Osteoblast (primary cell): ENCODE measurements at regions not wholly inside any gene's neighbourhood (a gene's known extent, or its start where the extent isn't known, plus 50 kb on each side); places are given as distances from the start of the nearest gene placed in this dataset.
A peak's percentile ranks its signal among the peaks of the same experiment; 100 is the strongest.

Experiments
- DNase-seq: peaks from one replicate; pipeline ENCODE4 v3.0.0; 2011; ENCODE audit warnings: low spot score, mixed read lengths; ENCODE audit not compliant: insufficient read length; ENCODE audit errors: missing footprints
- H2AFZ ChIP-seq: 2 replicates; pipeline ENCODE4 v1.6.0; 2011; ENCODE audit warnings: mild to moderate bottlenecking, low read length
- H3K27ac ChIP-seq: 2 replicates; pipeline ENCODE4 v1.5.1; 2011; ENCODE audit warnings: mild to moderate bottlenecking, low read depth, low read length, moderate library complexity
- H3K27me3 ChIP-seq: 2 replicates; pipeline ENCODE4 v1.6.0; 2012; ENCODE audit warnings: mild to moderate bottlenecking, control low read depth, inconsistent platforms, low read length, moderate library complexity; ENCODE audit not compliant: insufficient read depth
- H3K36me3 ChIP-seq: 2 replicates; pipeline ENCODE4 v1.5.1; 2011; ENCODE audit warnings: mild to moderate bottlenecking, low read length, control low read depth, moderate library complexity; ENCODE audit not compliant: insufficient read depth
- H3K4me1 ChIP-seq: 2 replicates; pipeline ENCODE4 v1.5.1; 2011; ENCODE audit warnings: mild to moderate bottlenecking, low read length, control low read depth, moderate library complexity; ENCODE audit not compliant: insufficient read depth
- H3K4me2 ChIP-seq: 2 replicates; pipeline ENCODE4 v1.6.0; 2011; ENCODE audit warnings: mild to moderate bottlenecking, low read length; ENCODE audit not compliant: insufficient read depth
- H3K4me3 ChIP-seq: fragments of 200-600 bp; sonication (generic); 3 replicates; pipeline ENCODE4 v1.5.1; 2012; ENCODE audit warnings: mild to moderate bottlenecking, low read length, inconsistent platforms; ENCODE audit not compliant: insufficient read depth
- H3K79me2 ChIP-seq: 2 replicates; pipeline ENCODE4 v1.6.0; 2012; ENCODE audit warnings: mild to moderate bottlenecking, low read length, control low read depth, inconsistent platforms; ENCODE audit not compliant: insufficient read depth
- H3K9me3 ChIP-seq: 2 replicates; pipeline ENCODE4 v1.5.1; 2011; ENCODE audit warnings: low read depth, low read length, control low read depth
- H4K20me1 ChIP-seq: 2 replicates; pipeline ENCODE4 v1.6.0; 2012; ENCODE audit warnings: mild to moderate bottlenecking, low read length, control low read depth; ENCODE audit not compliant: insufficient read depth
- TF ChIP-seq, protein P1 (sequence below): IDR thresholded peaks from 2 replicates; pipeline ENCODE4 v1.5.1; 2011; ENCODE audit warnings: mild to moderate bottlenecking, low read depth, low read length, moderate library complexity; ENCODE audit errors: extremely low read depth

DNA sequence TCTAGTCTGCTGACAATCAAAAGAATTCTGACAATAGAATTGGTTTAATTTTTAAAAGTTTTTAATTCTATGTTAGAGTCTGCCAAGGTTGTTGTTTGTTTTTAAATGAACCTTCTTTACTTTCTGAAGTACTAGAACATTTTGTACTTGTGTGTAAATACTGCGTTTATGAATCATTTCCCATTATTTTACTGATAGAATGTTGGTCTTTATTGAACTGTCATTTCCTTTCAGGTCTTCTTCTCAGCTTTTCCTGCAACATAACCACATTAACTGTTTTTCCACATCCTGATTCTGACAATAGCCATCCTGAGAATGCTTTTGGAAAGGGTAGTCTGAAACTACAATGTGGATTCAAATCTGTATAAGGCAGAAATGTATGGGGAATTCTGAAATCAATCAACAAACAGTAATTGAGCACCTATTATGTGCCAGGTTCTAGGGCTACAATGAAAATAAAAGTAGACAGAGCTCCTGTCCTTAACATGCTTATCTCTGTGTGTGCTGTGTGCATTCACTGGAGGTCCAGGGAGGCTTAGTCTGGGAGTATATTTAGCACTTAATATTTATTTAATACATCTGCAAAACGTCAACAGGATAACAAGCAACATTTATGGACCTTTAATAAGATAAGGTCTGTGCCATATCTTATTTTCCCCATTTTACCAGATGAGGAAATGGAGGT lies 73.1 kb upstream of the SLC38A2 start:
- Histone ChIP-seq H2AFZ (no peak overlapping the region), H3K27me3 (no peaks in the 10 kb centered on the region), H3K4me1 (peaks cover 24% of the 10 kb centered on the region), H3K36me3 (no peaks in the 10 kb centered on the region), H3K27ac (no peak overlapping the region), H4K20me1 (no peaks in the 10 kb centered on the region), H3K4me3 (no peak overlapping the region), H3K4me2 (no peak overlapping the region), H3K79me2 (no peaks in the 10 kb centered on the region), H3K9me3 (no peaks in the 10 kb centered on the region)
- TF ChIP-seq, protein P1, sequence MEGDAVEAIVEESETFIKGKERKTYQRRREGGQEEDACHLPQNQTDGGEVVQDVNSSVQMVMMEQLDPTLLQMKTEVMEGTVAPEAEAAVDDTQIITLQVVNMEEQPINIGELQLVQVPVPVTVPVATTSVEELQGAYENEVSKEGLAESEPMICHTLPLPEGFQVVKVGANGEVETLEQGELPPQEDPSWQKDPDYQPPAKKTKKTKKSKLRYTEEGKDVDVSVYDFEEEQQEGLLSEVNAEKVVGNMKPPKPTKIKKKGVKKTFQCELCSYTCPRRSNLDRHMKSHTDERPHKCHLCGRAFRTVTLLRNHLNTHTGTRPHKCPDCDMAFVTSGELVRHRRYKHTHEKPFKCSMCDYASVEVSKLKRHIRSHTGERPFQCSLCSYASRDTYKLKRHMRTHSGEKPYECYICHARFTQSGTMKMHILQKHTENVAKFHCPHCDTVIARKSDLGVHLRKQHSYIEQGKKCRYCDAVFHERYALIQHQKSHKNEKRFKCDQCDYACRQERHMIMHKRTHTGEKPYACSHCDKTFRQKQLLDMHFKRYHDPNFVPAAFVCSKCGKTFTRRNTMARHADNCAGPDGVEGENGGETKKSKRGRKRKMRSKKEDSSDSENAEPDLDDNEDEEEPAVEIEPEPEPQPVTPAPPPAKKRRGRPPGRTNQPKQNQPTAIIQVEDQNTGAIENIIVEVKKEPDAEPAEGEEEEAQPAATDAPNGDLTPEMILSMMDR, result no peak
- DNase-seq, result no peak

DNA sequence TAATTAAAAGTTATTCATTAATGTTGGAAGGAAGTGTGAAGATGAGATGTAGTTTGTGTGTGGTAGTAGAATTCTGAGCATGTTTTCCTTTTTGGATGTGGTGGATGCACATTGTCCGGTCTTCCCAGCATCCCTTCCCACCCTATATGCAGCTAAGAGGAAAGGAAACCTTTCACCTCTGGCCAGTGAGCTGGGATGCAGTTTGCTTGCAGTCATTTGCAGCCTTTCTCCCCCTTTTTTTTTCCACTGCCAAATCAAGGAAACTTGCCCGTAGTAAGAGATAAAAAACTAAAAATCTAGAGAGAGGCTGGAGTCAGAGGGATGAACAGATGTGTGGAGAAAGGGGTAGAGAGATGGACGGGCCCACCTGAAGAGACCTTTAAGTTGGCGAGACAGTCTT lies 72.5 kb upstream of the SLC38A2 start:
- H3K9me3 ChIP-seq, result no peaks in the 10 kb centered on the region
- no peaks in the 10 kb centered on the region for H3K36me3 ChIP-seq
- TF ChIP-seq, protein P1, result no peak
- DNase-seq, result no peak
- H3K4me1 ChIP-seq, result peaks cover 18% of the 10 kb centered on the region
- no peaks in the 10 kb centered on the region for H3K27me3 ChIP-seq
- no peak overlapping the region for H3K4me2 ChIP-seq
- no peaks in the 10 kb centered on the region for H4K20me1 ChIP-seq
- no peak overlapping the region for H3K4me3 ChIP-seq
- H3K79me2 ChIP-seq, result no peaks in the 10 kb centered on the region
- H2AFZ ChIP-seq, result no peak overlapping the region
- H3K27ac ChIP-seq, result no peak overlapping the region

GRCh38 chr12:46443594-46444263 lies 71.2 kb upstream of the SLC38A2 start:
- Histone ChIP-seq H3K79me2 (no peaks in the 10 kb centered on the region), H3K27ac (no peak overlapping the region), H3K4me3 (no peak overlapping the region), H3K9me3 (no peaks in the 10 kb centered on the region), H3K27me3 (no peaks in the 10 kb centered on the region), H3K36me3 (no peaks in the 10 kb centered on the region), H3K4me2 (no peak overlapping the region), H2AFZ (no peak overlapping the region), H3K4me1 (peaks cover 21% of the 10 kb centered on the region), H4K20me1 (no peaks in the 10 kb centered on the region)
- TF ChIP-seq, protein P1, result no peak
- DNase-seq, result no peak

DNA sequence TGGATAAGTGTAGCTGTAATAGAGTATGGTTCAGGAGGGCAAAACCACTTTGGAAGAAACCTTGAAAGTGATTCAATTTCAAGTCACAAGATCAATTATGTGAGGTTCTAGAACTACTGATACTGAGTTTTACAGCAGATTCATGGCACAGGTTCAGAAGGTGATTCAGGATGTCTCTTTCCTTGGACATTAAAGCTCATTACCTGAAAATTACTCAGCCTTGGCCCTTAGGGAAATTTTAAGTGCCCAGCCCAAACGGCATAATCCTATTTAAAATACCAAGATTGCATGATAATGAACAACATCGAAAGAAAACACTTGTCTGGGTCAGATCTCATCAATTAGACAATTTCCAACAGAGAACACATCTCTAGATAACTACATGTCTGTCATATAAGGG lies 70.2 kb upstream of the SLC38A2 start:
- H3K27ac ChIP-seq, result peak overlapping the region; percentile 71
- H3K27me3 ChIP-seq, result no peaks in the 10 kb centered on the region

More for the DNA sequence above, 70.2 kb upstream of the SLC38A2 start:
- Histone ChIP-seq H3K36me3 (no peaks in the 10 kb centered on the region), H4K20me1 (no peaks in the 10 kb centered on the region), H2AFZ (peak overlapping the region; percentile 48), H3K4me2 (peak overlapping the region; percentile 61), H3K79me2 (no peaks in the 10 kb centered on the region), H3K4me3 (no peak overlapping the region), H3K4me1 (peaks cover 21% of the 10 kb centered on the region), H3K9me3 (no peaks in the 10 kb centered on the region)
- TF ChIP-seq, protein P1, result no peak
- no peak for DNase-seq
